GM18511 (cell line): ENCODE measurements at regions not wholly inside any gene's neighbourhood (a gene's known extent, or its start where the extent isn't known, plus 50 kb on each side); places are given as distances from the start of the nearest gene placed in this dataset.
A peak's percentile ranks its signal among the peaks of the same experiment; 100 is the strongest.
"Not testable (repeated sequence)": the region's sequence is repeated elsewhere in the genome, so short reads cannot be mapped to it uniquely, and the experiment has no call there.

Experiments
- ATAC-seq: cut with Tn5 transposase; IDR thresholded peaks from one replicate; pipeline ENCODE4 v1.9.1; 2021; ENCODE audit warnings: mild to moderate bottlenecking, moderate library complexity; ENCODE audit not compliant: unreplicated experiment

- no peak for ATAC-seq
These were observed 261.1 kb downstream of the CDH7 start for GRCh38 chr18:66011916-66012315.

GRCh38 chr18:66005831-66006588 lies 255.2 kb downstream of the CDH7 start:
- ATAC-seq = no peak

GRCh38 chr18:65998971-65999700 lies 248.3 kb downstream of the CDH7 start:
- not testable (repeated sequence) for ATAC-seq

- no peak for ATAC-seq
These were observed 244.4 kb downstream of the CDH7 start for GRCh38 chr18:65995206-65995605.

- peak; percentile 71 for ATAC-seq
These were observed 243.5 kb downstream of the CDH7 start for GRCh38 chr18:65994302-65994701.

- no peak for ATAC-seq
These were observed 240.3 kb downstream of the CDH7 start for GRCh38 chr18:65990944-65991708.

- no peak for ATAC-seq
These were observed 239.4 kb downstream of the CDH7 start for GRCh38 chr18:65990174-65990690.

GRCh38 chr18:65988972-65989371 lies 238.2 kb downstream of the CDH7 start:
- no peak for ATAC-seq

GRCh38 chr18:65988386-65988785 lies 237.6 kb downstream of the CDH7 start:
- no peak for ATAC-seq

GRCh38 chr18:65983750-65984149 lies 232.9 kb downstream of the CDH7 start:
- ATAC-seq = no peak

- ATAC-seq = no peak
These were observed 224.7 kb downstream of the CDH7 start for GRCh38 chr18:65975536-65975935.

GRCh38 chr18:65974758-65975157 lies 223.9 kb downstream of the CDH7 start:
- no peak for ATAC-seq

GRCh38 chr18:65968239-65969004 lies 217.6 kb downstream of the CDH7 start:
- no peak for ATAC-seq

GRCh38 chr18:65955747-65956146 lies 204.9 kb downstream of the CDH7 start:
- no peak for ATAC-seq

- ATAC-seq = no peak
These were observed 203.6 kb downstream of the CDH7 start for GRCh38 chr18:65954372-65954771.

- ATAC-seq = no peak
These were observed 196.0 kb downstream of the CDH7 start for GRCh38 chr18:65946777-65947176.

GRCh38 chr18:65943268-65943667 lies 192.5 kb downstream of the CDH7 start:
- no peak for ATAC-seq

GRCh38 chr18:65942854-65943253 lies 192.0 kb downstream of the CDH7 start:
- no peak for ATAC-seq

GRCh38 chr18:65942104-65942503 lies 191.3 kb downstream of the CDH7 start:
- ATAC-seq = no peak

GRCh38 chr18:65941482-65941881 lies 190.7 kb downstream of the CDH7 start:
- no peak for ATAC-seq
